Keratinocyte (primary cell): ENCODE measurements at regions not wholly inside any gene's neighbourhood (a gene's known extent, or its start where the extent isn't known, plus 50 kb on each side); places are given as distances from the start of the nearest gene placed in this dataset.

Experiments used
- DNase-seq: peaks from one replicate; pipeline ENCODE4 v3.0.0-alpha.2; 2011; ENCODE audit warnings: low read depth, missing footprints, low spot score
- FAIRE-seq: peaks from 2 replicates; lab custom pipeline; 2011; peaks lifted over from hg19 to GRCh38; lab: Jason Lieb, UNC
- H2AFZ ChIP-seq: 2 replicates; pipeline ENCODE4 v1.6.0; 2012; ENCODE audit warnings: low read length, control low read depth, inconsistent platforms; ENCODE audit not compliant: control insufficient read depth
- H3K27ac ChIP-seq: 2 replicates; pipeline ENCODE4 v1.5.1; 2011; ENCODE audit warnings: low read length; ENCODE audit not compliant: control insufficient read depth, insufficient read depth
- H3K27me3 ChIP-seq: 3 replicates; pipeline ENCODE4 v1.6.0; 2011; ENCODE audit warnings: low read length; ENCODE audit not compliant: control insufficient read depth, insufficient read depth; ENCODE audit errors: extremely low read depth
- H3K36me3 ChIP-seq, 2 experiments: 2 replicates in 1 of 2; 3 replicates in 1 of 2; pipeline ENCODE4 v1.5.1; 2011; ENCODE audit warnings: low read length in 2 of 2, mild to moderate bottlenecking in 1 of 2; ENCODE audit not compliant: control insufficient read depth in 2 of 2, insufficient read depth in 2 of 2; ENCODE audit errors: extremely low read depth in 1 of 2
- H3K4me1 ChIP-seq: 3 replicates; pipeline ENCODE4 v1.5.1; 2011; ENCODE audit warnings: low read length; ENCODE audit not compliant: control insufficient read depth, insufficient read depth; ENCODE audit errors: extremely low read depth
- H3K4me2 ChIP-seq: 3 replicates; pipeline ENCODE4 v1.6.0; 2011; ENCODE audit warnings: low read depth, low read length; ENCODE audit not compliant: control insufficient read depth, insufficient read depth; ENCODE audit errors: extremely low read depth
- H3K4me3 ChIP-seq, 3 experiments: fragments of 200-600 bp in 1 of 3; sonication (generic) in 1 of 3; 2 replicates in 2 of 3; 3 replicates in 1 of 3; pipeline ENCODE4 v1.5.1; 2011 to 2016; ENCODE audit warnings: low read length in 3 of 3, mild to moderate bottlenecking in 3 of 3, control low read depth in 2 of 3, inconsistent platforms in 1 of 3, low read depth in 1 of 3, mixed read lengths in 1 of 3, mixed run types in 1 of 3, moderate library complexity in 1 of 3; ENCODE audit not compliant: control insufficient read depth in 2 of 3, insufficient read depth in 2 of 3; ENCODE audit errors: extremely low read depth in 1 of 3
- H3K79me2 ChIP-seq: 2 replicates; pipeline ENCODE4 v1.6.0; 2012; ENCODE audit warnings: low read length; ENCODE audit not compliant: control insufficient read depth, insufficient read depth
- H3K9ac ChIP-seq: 3 replicates; pipeline ENCODE4 v1.6.0; 2011; ENCODE audit warnings: low read length; ENCODE audit not compliant: control insufficient read depth, insufficient read depth; ENCODE audit errors: extremely low read depth
- H3K9me1 ChIP-seq: 3 replicates; pipeline ENCODE4 v1.6.0; 2011; ENCODE audit warnings: low read length; ENCODE audit not compliant: control insufficient read depth, insufficient read depth; ENCODE audit errors: extremely low read depth
- H3K9me3 ChIP-seq: 2 replicates; pipeline ENCODE4 v1.5.1; 2012; ENCODE audit warnings: low read depth, low read length; ENCODE audit not compliant: control insufficient read depth
- H4K20me1 ChIP-seq: 3 replicates; pipeline ENCODE4 v1.6.0; 2011; ENCODE audit warnings: low read length; ENCODE audit not compliant: control insufficient read depth, insufficient read depth; ENCODE audit errors: extremely low read depth
- EZH2 ChIP-seq: IDR thresholded peaks from one replicate; pipeline ENCODE4 v1.6.1; 2012; ENCODE audit warnings: inconsistent platforms, mild to moderate bottlenecking, low read length, moderate library complexity
- dilution Hi-C: fragments of 300-500 bp; cut with MboI; formaldehyde crosslinking; loops from one replicate; pipeline ENCODE4 v1.7.0; 2020; ENCODE audit warnings: low sequenced_read_pairs; ENCODE audit not compliant: extremely low pct_ligation_motif_present
- TF ChIP-seq, protein P1 (sequence below), 3 experiments: IDR thresholded peaks in 1 of 3; conservative IDR thresholded peaks in 1 of 3; optimal IDR thresholded peaks in 1 of 3; 2 replicates in 2 of 3; 3 replicates in 1 of 3; pipeline versions ENCODE3 to v1.5.1; 2011; ENCODE audit warnings: low read length in 3 of 3, mild to moderate bottlenecking in 3 of 3, moderate library complexity in 2 of 3, control low read depth in 1 of 3, inconsistent platforms in 1 of 3; ENCODE audit not compliant: insufficient read depth in 2 of 3; ENCODE audit errors: extremely low read depth in 1 of 3

- Histone ChIP-seq H3K4me3 (no peak overlapping the region), H3K79me2 (no peaks in the 10 kb centered on the region), H3K9me3 (no peaks in the 10 kb centered on the region), H3K36me3 (no peaks in the 10 kb centered on the region), H3K27ac (no peak overlapping the region), H2AFZ (no peak overlapping the region), H3K4me2 (no peak overlapping the region), H3K9me1 (no peaks in the 10 kb centered on the region), H3K27me3 (no peaks in the 10 kb centered on the region), H4K20me1 (no peaks in the 10 kb centered on the region), H3K9ac (no peak overlapping the region), H3K4me1 (no peaks in the 10 kb centered on the region)
- FAIRE-seq (no peak), DNase-seq (no peak)
- TF ChIP-seq, protein P1, sequence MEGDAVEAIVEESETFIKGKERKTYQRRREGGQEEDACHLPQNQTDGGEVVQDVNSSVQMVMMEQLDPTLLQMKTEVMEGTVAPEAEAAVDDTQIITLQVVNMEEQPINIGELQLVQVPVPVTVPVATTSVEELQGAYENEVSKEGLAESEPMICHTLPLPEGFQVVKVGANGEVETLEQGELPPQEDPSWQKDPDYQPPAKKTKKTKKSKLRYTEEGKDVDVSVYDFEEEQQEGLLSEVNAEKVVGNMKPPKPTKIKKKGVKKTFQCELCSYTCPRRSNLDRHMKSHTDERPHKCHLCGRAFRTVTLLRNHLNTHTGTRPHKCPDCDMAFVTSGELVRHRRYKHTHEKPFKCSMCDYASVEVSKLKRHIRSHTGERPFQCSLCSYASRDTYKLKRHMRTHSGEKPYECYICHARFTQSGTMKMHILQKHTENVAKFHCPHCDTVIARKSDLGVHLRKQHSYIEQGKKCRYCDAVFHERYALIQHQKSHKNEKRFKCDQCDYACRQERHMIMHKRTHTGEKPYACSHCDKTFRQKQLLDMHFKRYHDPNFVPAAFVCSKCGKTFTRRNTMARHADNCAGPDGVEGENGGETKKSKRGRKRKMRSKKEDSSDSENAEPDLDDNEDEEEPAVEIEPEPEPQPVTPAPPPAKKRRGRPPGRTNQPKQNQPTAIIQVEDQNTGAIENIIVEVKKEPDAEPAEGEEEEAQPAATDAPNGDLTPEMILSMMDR (optimal IDR thresholded peaks at IDR 0.05 in 1 of 3, IDR thresholded peaks at IDR 0.05 in 1 of 3, conservative IDR thresholded peaks at IDR 0.05 in 1 of 3; ENCODE audit: extremely low read depth in 1 of 3, insufficient read depth in 2 of 3, low read length in 3 of 3) = no peak
- TF ChIP-seq EZH2 = no peak
- dilution Hi-C loops = no loop called here
Measured at GRCh38 chr5:87782916-87783315, 370.2 kb upstream of the CCNH start.

GRCh38 chr5:87781976-87782375, 369.2 kb upstream of the CCNH start:
- Histone ChIP-seq H4K20me1 (no peaks in the 10 kb centered on the region), H3K9me3 (no peaks in the 10 kb centered on the region), H3K4me2 (no peak overlapping the region), H3K27ac (no peak overlapping the region), H3K27me3 (no peaks in the 10 kb centered on the region), H2AFZ (no peak overlapping the region), H3K9me1 (no peaks in the 10 kb centered on the region), H3K79me2 (no peaks in the 10 kb centered on the region), H3K4me1 (no peaks in the 10 kb centered on the region), H3K9ac (no peak overlapping the region), H3K4me3 (no peak overlapping the region), H3K36me3 (no peaks in the 10 kb centered on the region)
- dilution Hi-C loops = no loop called here
- FAIRE-seq (no peak), DNase-seq (no peak)
- TF ChIP-seq, protein P1 (optimal IDR thresholded peaks at IDR 0.05 in 1 of 3, IDR thresholded peaks at IDR 0.05 in 1 of 3, conservative IDR thresholded peaks at IDR 0.05 in 1 of 3; ENCODE audit: extremely low read depth in 1 of 3, insufficient read depth in 2 of 3, low read length in 3 of 3) = no peak
- TF ChIP-seq EZH2 = no peak
